Neuronal stem cell (in vitro differentiated cells): ENCODE measurements at regions not wholly inside any gene's neighbourhood (a gene's known extent, or its start where the extent isn't known, plus 50 kb on each side); places are given as distances from the start of the nearest gene placed in this dataset.
A peak's percentile ranks its signal among the peaks of the same experiment; 100 is the strongest.

Experiments used
- DNase-seq: peaks from one replicate; pipeline ENCODE4 v3.0.0-alpha.2; 2013; ENCODE audit warnings: low spot score
- H2AFZ ChIP-seq: one replicate; pipeline ENCODE4 v1.6.1; 2013; ENCODE audit warnings: mild to moderate bottlenecking, low read length, inconsistent platforms
- H2AK5ac ChIP-seq: 2 replicates; pipeline ENCODE4 v1.6.1; 2013; ENCODE audit warnings: low read depth, mild to moderate bottlenecking, inconsistent platforms, low read length, moderate library complexity, mixed read lengths
- H2BK120ac ChIP-seq: 2 replicates; pipeline ENCODE4 v1.6.1; 2013; ENCODE audit warnings: low read depth, mild to moderate bottlenecking, inconsistent platforms, low read length, moderate library complexity, mixed read lengths
- H2BK12ac ChIP-seq: one replicate; pipeline ENCODE4 v1.6.1; 2013; ENCODE audit warnings: low read length, inconsistent platforms
- H2BK15ac ChIP-seq: 2 replicates; pipeline ENCODE4 v1.6.1; 2013; ENCODE audit warnings: mild to moderate bottlenecking, low read length, inconsistent platforms, mixed read lengths
- H2BK5ac ChIP-seq: one replicate; pipeline ENCODE4 v1.6.1; 2013; ENCODE audit warnings: inconsistent platforms, mild to moderate bottlenecking, low read length, moderate library complexity
- H3K14ac ChIP-seq: one replicate; pipeline ENCODE4 v1.6.1; 2013; ENCODE audit warnings: low read length, inconsistent platforms
- H3K18ac ChIP-seq: 2 replicates; pipeline ENCODE4 v1.6.1; 2013; ENCODE audit warnings: low read length, inconsistent platforms
- H3K23ac ChIP-seq: 2 replicates; pipeline ENCODE4 v1.6.1; 2013; ENCODE audit warnings: low read depth, mild to moderate bottlenecking, mixed read lengths, low read length, inconsistent platforms; ENCODE audit not compliant: poor library complexity
- H3K27ac ChIP-seq: replicated peaks from 3 replicates; pipeline ENCODE4 v1.5.1; 2013; ENCODE audit warnings: low read length, inconsistent platforms
- H3K27me3 ChIP-seq, 3 experiments: 2 replicates each; pipeline ENCODE4 v1.6.1; 2013; ENCODE audit warnings: low read length in 3 of 3, mild to moderate bottlenecking in 2 of 3, inconsistent platforms in 1 of 3, low read depth in 1 of 3, mixed read lengths in 1 of 3, moderate library complexity in 1 of 3; ENCODE audit not compliant: control insufficient read depth in 3 of 3, insufficient read depth in 3 of 3
- H3K36me3 ChIP-seq, 2 donors: replicated peaks in 1 of 2; 2 replicates each; pipeline ENCODE4 v1.6.1; 2013; ENCODE audit warnings: low read length in 2 of 2; ENCODE audit not compliant: control insufficient read depth in 2 of 2, insufficient read depth in 2 of 2
- H3K4ac ChIP-seq: 2 replicates; pipeline ENCODE4 v1.6.1; 2013; ENCODE audit warnings: inconsistent platforms, mild to moderate bottlenecking, low read length, moderate library complexity
- H3K4me1 ChIP-seq, 2 donors: 1 replicate in 1 of 2; 2 replicates in 1 of 2; pipeline ENCODE4 v1.6.1; 2013; ENCODE audit warnings: low read length in 2 of 2, low read depth in 1 of 2; ENCODE audit not compliant: control insufficient read depth in 2 of 2, insufficient read depth in 1 of 2
- H3K4me2 ChIP-seq: one replicate; pipeline ENCODE4 v1.6.1; 2013; ENCODE audit warnings: mild to moderate bottlenecking, low read length, inconsistent platforms; ENCODE audit not compliant: insufficient read depth, poor library complexity, severe bottlenecking
- H3K4me3 ChIP-seq, 2 donors: 2 replicates each; pipeline ENCODE4 v1.5.1; 2013; ENCODE audit warnings: low read length in 2 of 2, mild to moderate bottlenecking in 2 of 2, inconsistent platforms in 1 of 2, moderate library complexity in 1 of 2
- H3K79me1 ChIP-seq: one replicate; pipeline ENCODE4 v1.6.1; 2013; ENCODE audit warnings: low read depth, mild to moderate bottlenecking, inconsistent platforms, low read length, moderate library complexity
- H3K9ac ChIP-seq: one replicate; pipeline ENCODE4 v1.6.1; 2013; ENCODE audit warnings: mild to moderate bottlenecking, low read depth, low read length, inconsistent platforms; ENCODE audit not compliant: poor library complexity
- H3K9me3 ChIP-seq, 2 donors: replicated peaks in 1 of 2; 2 replicates each; pipeline versions ENCODE3 to v1.6.1; 2013; ENCODE audit warnings: low read length in 2 of 2, mild to moderate bottlenecking in 2 of 2, inconsistent platforms in 1 of 2, low read depth in 1 of 2, mixed read lengths in 1 of 2, moderate library complexity in 1 of 2; ENCODE audit not compliant: control insufficient read depth in 2 of 2, insufficient read depth in 1 of 2
- H4K8ac ChIP-seq: one replicate; pipeline ENCODE4 v1.6.1; 2013; ENCODE audit warnings: low read depth, mild to moderate bottlenecking, inconsistent platforms, low read length, moderate library complexity
- H4K91ac ChIP-seq: one replicate; pipeline ENCODE4 v1.6.1; 2013; ENCODE audit warnings: low read length, low read depth, mild to moderate bottlenecking, inconsistent platforms; ENCODE audit not compliant: poor library complexity
- WGBS, 2 donors: extraction: QIAGEN DNeasy Blood & Tissue Kit; methylation state at CpG; one replicate each; pipeline ENCODE4 v1.1.7; 2013; ENCODE audit warnings: missing lambda C conversion rate in 2 of 2, mixed read lengths in 1 of 2; ENCODE audit not compliant: insufficient read length in 2 of 2, insufficient replicate concordance in 1 of 2; ENCODE audit errors: extremely low coverage in 2 of 2; 5-methylcytosine and 5-hydroxymethylcytosine counted together

DNA sequence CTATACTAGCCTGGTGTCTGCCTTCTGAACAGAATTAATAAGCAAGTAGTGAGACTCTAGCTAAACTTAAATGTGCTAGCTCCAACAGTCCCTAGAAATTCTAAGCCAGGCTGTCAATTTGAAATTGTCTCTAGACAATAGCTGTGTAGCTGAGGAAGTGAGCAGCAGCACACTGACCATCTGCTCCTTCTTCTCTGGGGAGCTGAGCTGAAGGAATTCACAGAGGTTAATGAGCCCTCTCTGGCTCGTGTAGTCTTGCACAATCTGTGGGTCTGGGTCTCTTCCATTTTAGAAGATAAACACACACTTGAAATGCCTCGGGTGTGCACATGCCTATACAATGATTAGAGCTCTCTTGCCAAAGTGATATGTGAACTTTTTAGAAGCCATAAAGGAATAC, 63.5 kb upstream of the BARX1 start:
- Histone ChIP-seq H3K14ac (no peak overlapping the region), H3K18ac (no peak overlapping the region), H3K23ac (no peak overlapping the region), H2AFZ (peak overlapping the region; percentile 41), H3K27ac (no peak overlapping the region), H4K8ac (no peak overlapping the region), H3K4me2 (no peak overlapping the region), H3K79me1 (no peaks in the 10 kb centered on the region), H3K4ac (no peak overlapping the region), H3K4me1 (no peaks in the 10 kb centered on the region), H2BK15ac (no peak overlapping the region), H3K27me3 (no peaks in the 10 kb centered on the region), H3K9me3 (no peaks in the 10 kb centered on the region), H4K91ac (no peak overlapping the region), H3K9ac (no peak overlapping the region), H2BK120ac (no peak overlapping the region), H2BK12ac (no peak overlapping the region), H2BK5ac (no peak overlapping the region), H3K36me3 (no peaks in the 10 kb centered on the region), H3K4me3 (no peak overlapping the region), H2AK5ac (no peak overlapping the region)
- no CpG with 5 or more reads among the region's 2 CpGs for whole genome bisulfite sequencing, 2 donors
- no peak for DNase-seq

DNA sequence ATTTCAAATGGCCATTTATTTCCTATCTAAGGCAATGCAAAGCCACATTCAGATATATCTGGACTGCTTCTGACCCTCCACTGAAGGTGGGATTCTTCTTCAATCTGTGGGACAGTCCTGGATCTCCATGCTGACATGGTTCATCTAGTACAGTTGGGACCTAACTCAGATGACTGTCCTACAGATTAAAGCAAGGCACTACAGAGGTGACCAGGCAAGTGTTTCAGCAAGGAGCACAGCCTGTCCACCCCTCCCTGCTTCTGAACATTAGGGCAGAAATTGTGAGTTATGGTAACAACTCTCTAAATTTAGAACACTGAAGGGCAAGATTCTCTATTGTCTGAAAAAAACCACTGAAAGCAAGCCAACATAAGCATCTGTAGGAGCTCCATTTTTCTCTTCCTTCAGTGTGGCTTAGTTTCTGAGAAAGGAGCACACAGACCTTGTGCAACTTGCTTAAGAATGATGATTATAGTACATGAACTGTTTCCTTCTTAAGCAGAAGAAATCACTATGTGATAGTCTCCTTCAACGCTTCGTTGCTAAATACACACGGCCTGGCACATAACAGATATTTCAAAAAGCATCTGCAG, 62.9 kb upstream of the BARX1 start:
- Histone ChIP-seq H2AK5ac (no peak overlapping the region), H3K23ac (no peak overlapping the region), H3K14ac (no peak overlapping the region), H3K27me3 (no peaks in the 10 kb centered on the region), H2BK120ac (no peak overlapping the region), H3K9me3 (no peaks in the 10 kb centered on the region), H3K4me3 (no peak overlapping the region), H2BK15ac (no peak overlapping the region), H3K9ac (no peak overlapping the region), H4K8ac (no peak overlapping the region), H2BK5ac (no peak overlapping the region), H4K91ac (no peak overlapping the region), H2AFZ (peak overlapping the region; percentile 41), H3K4me1 (no peaks in the 10 kb centered on the region), H3K79me1 (no peaks in the 10 kb centered on the region), H3K18ac (no peak overlapping the region), H3K4ac (no peak overlapping the region), H3K36me3 (no peaks in the 10 kb centered on the region), H2BK12ac (no peak overlapping the region), H3K27ac (no peak overlapping the region), H3K4me2 (no peak overlapping the region)
- DNase-seq: no peak
- no CpG with 5 or more reads among the region's 3 CpGs for WGBS, 2 donors

DNA sequence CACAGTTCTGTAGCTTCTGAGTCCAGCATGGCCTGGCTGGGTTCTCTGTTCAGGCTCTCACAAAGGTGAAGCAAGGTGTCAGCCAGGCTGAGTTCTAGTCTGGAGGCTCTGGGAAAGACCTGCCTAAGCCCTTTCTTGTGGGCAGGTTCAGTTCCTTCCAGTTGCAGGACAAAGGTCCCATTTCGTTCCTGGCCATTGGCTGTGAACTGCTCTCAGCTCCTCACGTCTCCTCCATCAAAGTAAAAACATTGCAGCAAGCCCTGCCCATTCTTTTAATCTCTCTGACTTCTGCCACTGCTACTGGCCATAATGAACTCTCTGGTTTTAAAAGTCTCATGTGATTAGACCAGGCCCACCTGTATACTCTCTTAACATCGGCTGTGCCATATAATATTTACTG, 61.6 kb upstream of the BARX1 start:
- H3K18ac ChIP-seq: no peak overlapping the region
- H3K79me1 ChIP-seq: no peaks in the 10 kb centered on the region
- WGBS, 2 donors: no CpG with 5 or more reads among the region's 3 CpGs
- no peak overlapping the region for H2BK5ac ChIP-seq
- no peak overlapping the region for H3K4me2 ChIP-seq
- no peak overlapping the region for H3K9ac ChIP-seq
- H4K91ac ChIP-seq: no peak overlapping the region
- DNase-seq: no peak
- no peak overlapping the region for H3K27ac ChIP-seq
- H3K4me1 ChIP-seq: no peaks in the 10 kb centered on the region
- no peak overlapping the region for H3K23ac ChIP-seq
- H2AFZ ChIP-seq: no peak overlapping the region
- H4K8ac ChIP-seq: no peak overlapping the region
- H3K14ac ChIP-seq: no peak overlapping the region
- H2BK12ac ChIP-seq: no peak overlapping the region
- H2AK5ac ChIP-seq: no peak overlapping the region
- H3K4me3 ChIP-seq: no peak overlapping the region
- no peak overlapping the region for H3K4ac ChIP-seq
- no peaks in the 10 kb centered on the region for H3K9me3 ChIP-seq
- no peak overlapping the region for H2BK15ac ChIP-seq
- H3K27me3 ChIP-seq: peaks cover 0 to 2% (median 0%) of the 10 kb centered on the region in 3 experiments
- no peaks in the 10 kb centered on the region for H3K36me3 ChIP-seq
- no peak overlapping the region for H2BK120ac ChIP-seq

DNA sequence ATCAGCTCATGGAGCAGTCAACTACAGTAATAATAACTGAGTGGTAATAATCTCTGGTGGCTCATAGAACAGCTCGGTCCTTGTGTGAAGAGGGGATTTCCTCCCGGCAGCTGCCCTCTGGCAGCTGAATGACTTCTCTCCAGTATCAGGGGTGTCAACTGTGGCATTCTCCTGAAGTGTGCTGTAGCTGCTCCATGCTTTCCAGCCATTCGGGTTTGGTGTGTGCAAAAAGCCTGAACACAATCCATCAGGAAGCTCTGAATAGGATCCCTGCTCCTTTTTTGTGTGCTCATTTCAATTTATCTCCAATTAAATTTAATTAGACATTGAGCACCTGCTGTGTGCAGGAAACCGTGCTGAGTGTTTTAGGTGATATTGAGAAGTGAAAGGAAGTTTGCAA, 59.8 kb upstream of the BARX1 start:
- no peak overlapping the region for H3K18ac ChIP-seq
- no peak overlapping the region for H2AK5ac ChIP-seq
- H3K9me3 ChIP-seq: no peaks in the 10 kb centered on the region
- DNase-seq: no peak
- no peak overlapping the region for H3K4me3 ChIP-seq
- no CpG with 5 or more reads among the region's 4 CpGs for WGBS, 2 donors
- H3K14ac ChIP-seq: no peak overlapping the region
- H3K23ac ChIP-seq: no peak overlapping the region
- no peak overlapping the region for H2BK12ac ChIP-seq
- H2BK5ac ChIP-seq: no peak overlapping the region
- H2BK15ac ChIP-seq: no peak overlapping the region
- no peak overlapping the region for H2BK120ac ChIP-seq
- no peak overlapping the region for H2AFZ ChIP-seq
- no peaks in the 10 kb centered on the region for H3K4me1 ChIP-seq
- H4K91ac ChIP-seq: no peak overlapping the region
- no peak overlapping the region for H3K4me2 ChIP-seq
- peaks cover 0 to 11% (median 0%) of the 10 kb centered on the region in 3 experiments for H3K27me3 ChIP-seq
- peak overlapping the region; percentile 8 for H3K27ac ChIP-seq
- H3K9ac ChIP-seq: no peak overlapping the region
- H3K79me1 ChIP-seq: no peaks in the 10 kb centered on the region
- H3K4ac ChIP-seq: no peak overlapping the region
- H4K8ac ChIP-seq: no peak overlapping the region
- no peaks in the 10 kb centered on the region for H3K36me3 ChIP-seq
